ENCODE measurements at regions not wholly inside any gene's neighbourhood (a gene's known extent, or its start where the extent isn't known, plus 50 kb on each side); places are given as distances from the start of the nearest gene placed in this dataset.

DNA sequence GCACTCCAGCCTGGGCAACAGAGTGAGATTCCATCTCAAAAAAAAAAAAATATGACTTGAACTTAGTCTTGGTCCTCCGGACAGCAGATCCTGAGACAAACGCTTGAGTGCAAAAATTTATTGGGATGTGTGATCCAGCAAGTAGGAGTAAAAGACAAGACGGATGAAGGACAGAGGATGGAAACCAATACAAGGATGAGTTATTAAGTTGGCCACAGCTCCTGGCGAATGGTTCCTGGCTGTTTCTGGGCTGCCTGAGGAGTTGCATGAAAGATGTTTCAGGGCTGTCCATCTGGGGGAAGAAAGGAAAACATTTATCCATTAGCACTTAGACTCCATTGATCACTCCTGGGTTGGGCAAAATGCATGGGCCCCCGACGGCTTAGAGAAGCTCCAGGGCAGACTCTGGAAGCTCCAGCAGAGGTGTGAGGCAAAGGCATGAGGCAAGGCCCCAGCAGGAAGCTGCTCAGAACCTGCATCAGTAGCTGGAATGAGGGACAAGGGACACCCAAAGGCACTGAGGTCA lies 98.3 kb upstream of the ZNF438 start:
- TF ChIP-seq, protein P1, sequence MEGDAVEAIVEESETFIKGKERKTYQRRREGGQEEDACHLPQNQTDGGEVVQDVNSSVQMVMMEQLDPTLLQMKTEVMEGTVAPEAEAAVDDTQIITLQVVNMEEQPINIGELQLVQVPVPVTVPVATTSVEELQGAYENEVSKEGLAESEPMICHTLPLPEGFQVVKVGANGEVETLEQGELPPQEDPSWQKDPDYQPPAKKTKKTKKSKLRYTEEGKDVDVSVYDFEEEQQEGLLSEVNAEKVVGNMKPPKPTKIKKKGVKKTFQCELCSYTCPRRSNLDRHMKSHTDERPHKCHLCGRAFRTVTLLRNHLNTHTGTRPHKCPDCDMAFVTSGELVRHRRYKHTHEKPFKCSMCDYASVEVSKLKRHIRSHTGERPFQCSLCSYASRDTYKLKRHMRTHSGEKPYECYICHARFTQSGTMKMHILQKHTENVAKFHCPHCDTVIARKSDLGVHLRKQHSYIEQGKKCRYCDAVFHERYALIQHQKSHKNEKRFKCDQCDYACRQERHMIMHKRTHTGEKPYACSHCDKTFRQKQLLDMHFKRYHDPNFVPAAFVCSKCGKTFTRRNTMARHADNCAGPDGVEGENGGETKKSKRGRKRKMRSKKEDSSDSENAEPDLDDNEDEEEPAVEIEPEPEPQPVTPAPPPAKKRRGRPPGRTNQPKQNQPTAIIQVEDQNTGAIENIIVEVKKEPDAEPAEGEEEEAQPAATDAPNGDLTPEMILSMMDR (IDR thresholded peaks at IDR 0.05; ENCODE audit: low read depth, low read length), result no peak
- TF ChIP-seq MYC (IDR thresholded peaks at IDR 0.05; ENCODE audit: low read depth, low read length) (no peak), POLR2A (IDR thresholded peaks at IDR 0.05; ENCODE audit: extremely low read depth, insufficient read length) (no peak)
- TF ChIP-seq, protein P2, sequence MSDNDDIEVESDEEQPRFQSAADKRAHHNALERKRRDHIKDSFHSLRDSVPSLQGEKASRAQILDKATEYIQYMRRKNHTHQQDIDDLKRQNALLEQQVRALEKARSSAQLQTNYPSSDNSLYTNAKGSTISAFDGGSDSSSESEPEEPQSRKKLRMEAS (IDR thresholded peaks at IDR 0.05; ENCODE audit: low read depth, low read length), result no peak
- no peak overlapping the region for H3K4me3 ChIP-seq (ENCODE audit: low read depth, low read length)
- DNase-seq (ENCODE audit: low read depth), result no peak

DNA sequence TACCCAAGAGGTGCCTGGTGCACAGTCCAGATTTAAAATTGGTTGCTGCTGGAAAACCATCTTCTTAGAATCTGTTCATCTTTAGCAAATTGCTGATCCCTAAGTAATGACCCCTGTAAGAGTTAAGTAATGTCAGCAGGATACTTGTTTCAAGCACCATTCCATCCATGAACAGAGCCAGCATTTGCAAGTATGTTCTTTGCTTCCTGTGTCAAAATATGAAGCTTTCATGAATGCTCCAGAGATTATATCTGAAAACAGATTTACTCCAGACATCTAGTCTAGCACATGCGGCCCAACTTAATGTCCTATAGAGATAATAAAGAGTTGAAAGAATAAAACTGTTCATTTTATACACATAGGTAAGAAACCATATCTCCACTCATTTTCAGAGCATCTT lies 98.7 kb upstream of the ZNF438 start:
- DNase-seq (ENCODE audit: low read depth), result no peak
- no peak overlapping the region for H3K4me3 ChIP-seq (ENCODE audit: low read depth, low read length)
- TF ChIP-seq POLR2A (IDR thresholded peaks at IDR 0.05; ENCODE audit: extremely low read depth, insufficient read length) (no peak), MYC (IDR thresholded peaks at IDR 0.05; ENCODE audit: low read depth, low read length) (no peak)
- TF ChIP-seq, protein P1 (IDR thresholded peaks at IDR 0.05; ENCODE audit: low read depth, low read length), result no peak
- TF ChIP-seq, protein P2 (IDR thresholded peaks at IDR 0.05; ENCODE audit: low read depth, low read length), result no peak

DNA sequence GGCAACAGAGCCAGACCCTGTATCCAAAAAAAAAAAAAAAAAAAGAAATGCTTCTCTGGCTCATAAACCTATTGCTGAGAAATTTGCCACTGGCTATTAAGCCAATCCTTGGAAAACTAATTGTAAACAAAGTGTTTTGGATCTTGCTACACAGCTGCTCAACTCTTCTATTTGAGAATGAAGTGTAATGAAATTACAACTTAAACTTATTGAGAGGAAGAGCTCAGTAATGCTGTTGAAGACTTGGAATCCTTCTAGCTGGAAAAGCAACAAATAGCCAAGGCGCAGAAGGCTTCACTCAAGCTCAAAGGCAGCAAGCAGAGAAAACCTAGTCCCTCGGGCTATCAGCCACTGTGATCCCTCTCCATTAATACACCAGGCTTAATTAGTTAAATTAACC lies 99.6 kb upstream of the ZNF438 start:
- no peak overlapping the region for H3K4me3 ChIP-seq (ENCODE audit: low read depth, low read length)
- DNase-seq (ENCODE audit: low read depth), result no peak
- TF ChIP-seq, protein P2 (IDR thresholded peaks at IDR 0.05; ENCODE audit: low read depth, low read length), result no peak
- TF ChIP-seq POLR2A (IDR thresholded peaks at IDR 0.05; ENCODE audit: extremely low read depth, insufficient read length) (no peak), MYC (IDR thresholded peaks at IDR 0.05; ENCODE audit: low read depth, low read length) (no peak)

DNA sequence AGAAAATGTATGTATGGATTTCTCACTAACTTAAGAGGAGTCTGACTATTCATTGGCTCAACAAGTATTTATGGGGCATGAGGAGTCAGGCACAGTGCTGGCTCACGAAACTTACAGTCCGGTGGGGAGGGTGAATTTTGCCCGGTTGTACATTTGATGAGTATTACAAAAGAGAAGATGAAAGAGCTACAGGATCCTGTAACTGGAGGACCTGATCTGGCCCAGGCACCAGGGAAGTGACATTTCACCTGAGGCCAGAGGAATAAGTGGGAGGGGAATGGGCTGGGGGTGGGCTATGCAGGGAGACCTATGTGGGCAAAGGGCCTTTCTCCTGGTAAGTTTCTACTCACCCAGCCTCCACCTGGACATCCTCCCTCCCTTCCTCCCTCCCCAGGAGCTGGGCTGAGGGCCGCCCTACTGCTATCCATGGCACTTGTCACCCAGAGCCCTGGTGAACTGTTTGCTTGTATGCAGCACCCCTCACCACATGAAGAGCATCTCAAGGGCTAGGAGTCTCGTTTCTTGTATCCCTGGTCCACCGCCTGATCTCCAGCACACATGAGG lies 101.1 kb upstream of the ZNF438 start:
- H3K4me3 ChIP-seq (ENCODE audit: low read depth, low read length), result no peak overlapping the region
- no peak for DNase-seq (ENCODE audit: low read depth)
- TF ChIP-seq, protein P1 (IDR thresholded peaks at IDR 0.05; ENCODE audit: low read depth, low read length), result no peak
- no peak for TF ChIP-seq POLR2A (IDR thresholded peaks at IDR 0.05; ENCODE audit: extremely low read depth, insufficient read length)
- TF ChIP-seq, protein P2 (IDR thresholded peaks at IDR 0.05; ENCODE audit: low read depth, low read length), result no peak
- no peak for TF ChIP-seq MYC (IDR thresholded peaks at IDR 0.05; ENCODE audit: low read depth, low read length)

DNA sequence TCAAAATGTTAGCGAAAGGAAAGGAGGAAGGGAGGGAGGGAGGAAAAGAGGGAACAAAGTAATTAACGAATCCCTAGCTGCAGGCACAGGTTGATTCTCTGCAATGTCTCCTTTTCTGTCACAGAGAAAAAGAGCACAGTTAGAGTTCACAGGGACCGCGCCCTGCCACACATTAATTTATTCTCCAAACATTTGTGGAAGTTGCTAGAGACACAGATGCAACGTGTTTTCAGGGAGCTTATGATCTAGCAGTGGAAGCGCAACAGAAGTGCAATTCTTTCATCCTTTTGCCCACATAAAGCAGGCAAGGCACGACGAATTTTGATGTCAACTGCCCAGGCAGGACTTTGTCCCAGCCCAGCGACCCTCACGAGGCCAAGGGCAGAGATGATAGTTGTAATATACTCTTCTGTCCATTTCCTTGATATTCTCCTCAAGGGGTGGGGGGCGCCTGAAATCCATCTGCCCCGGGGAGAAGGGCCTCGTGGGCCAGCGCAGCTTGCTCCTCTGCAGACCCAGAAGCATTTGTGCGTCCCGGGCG lies 101.7 kb upstream of the ZNF438 start:
- TF ChIP-seq POLR2A (IDR thresholded peaks at IDR 0.05; ENCODE audit: extremely low read depth, insufficient read length), result peak; percentile 35
- TF ChIP-seq, protein P1 (IDR thresholded peaks at IDR 0.05; ENCODE audit: low read depth, low read length), result no peak
- DNase-seq (ENCODE audit: low read depth), result no peak
- peak overlapping the region; percentile 36 for H3K4me3 ChIP-seq (ENCODE audit: low read depth, low read length)

DNA sequence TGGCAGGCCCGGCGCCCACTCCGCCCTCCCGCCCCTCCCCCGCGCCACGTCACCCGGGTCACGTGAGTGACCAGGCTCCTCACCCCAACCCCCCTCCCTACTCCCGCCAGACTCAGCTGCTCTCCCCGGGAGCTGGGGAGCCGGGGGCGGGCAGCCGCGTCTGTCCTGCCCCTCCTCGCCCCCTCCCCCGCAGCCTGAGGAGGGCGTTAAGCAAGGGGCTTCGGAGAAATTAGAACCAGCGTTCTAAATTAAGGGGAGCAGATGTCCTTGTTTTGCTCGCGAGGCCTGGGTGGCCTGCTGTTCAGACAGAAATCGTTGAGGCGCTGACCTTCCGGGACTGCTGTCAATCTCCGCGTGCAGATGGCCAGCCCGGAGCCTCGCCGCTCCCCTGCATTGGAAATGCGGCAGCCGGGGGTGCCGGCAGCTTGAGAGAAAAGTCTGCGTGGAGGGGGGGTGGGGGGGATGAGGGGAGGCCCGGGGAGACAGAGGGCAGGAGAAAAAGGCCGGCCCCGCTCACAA lies 102.2 kb upstream of the ZNF438 start:
- H3K4me3 ChIP-seq (ENCODE audit: low read depth, low read length), result peak overlapping the region; percentile 51
- DNase-seq (ENCODE audit: low read depth), result peak; percentile 89
- TF ChIP-seq MYC (IDR thresholded peaks at IDR 0.05; ENCODE audit: low read depth, low read length) (peak; percentile 13; the same call in 1 of the 2 replicates), POLR2A (IDR thresholded peaks at IDR 0.05; ENCODE audit: extremely low read depth, insufficient read length) (peak; percentile 31)
- TF ChIP-seq, protein P2 (IDR thresholded peaks at IDR 0.05; ENCODE audit: low read depth, low read length), result peak; percentile 55; the same call in 1 of the 2 replicates
- TF ChIP-seq, protein P1 (IDR thresholded peaks at IDR 0.05; ENCODE audit: low read depth, low read length), result no peak

All from NB4 (cell line).